Lower leg skin (tissue), 4 donors: ENCODE measurements at regions not wholly inside any gene's neighbourhood (a gene's known extent, or its start where the extent isn't known, plus 50 kb on each side); places are given as distances from the start of the nearest gene placed in this dataset.
"Not testable (repeated sequence)": the region's sequence is repeated elsewhere in the genome, so short reads cannot be mapped to it uniquely, and the experiment has no call there.

Experiments
- DNase-seq, 2 donors: peaks; one replicate each; pipeline ENCODE4 v3.0.0-alpha.2; 2019; ENCODE audit warnings: low spot score in 2 of 2
- H3K4me3 ChIP-seq: fragments of 200-600 bp; sonication (generic); 2 replicates; pipeline ENCODE4 v1.5.1; 2017; ENCODE audit warnings: mild to moderate bottlenecking, low read depth; ENCODE audit not compliant: poor library complexity, severe bottlenecking
- POLR2A ChIP-seq, 2 donors: fragments of 450-650 bp; IDR thresholded peaks; one replicate each; pipeline ENCODE4 v1.6.1; 2016 to 2017; ENCODE audit warnings: antibody characterized with exemption in 2 of 2, mild to moderate bottlenecking in 1 of 2, moderate library complexity in 1 of 2
- WGBS, 2 donors: methylation state at CpG; one replicate each; pipeline ENCODE4 v1.1.5; 2018; 5-methylcytosine and 5-hydroxymethylcytosine counted together
- intact Hi-C: fragments of 100-400 bp; cut with DNase I; formaldehyde crosslinking; loops from one replicate; pipeline ENCODE4 v1.15.0; 2023; ENCODE audit warnings: low total_unique reads
- TF ChIP-seq, protein P1 (sequence below), 3 donors: fragments of 450-650 bp; IDR thresholded peaks; one replicate each; pipeline ENCODE4 v1.5.1; 2016; ENCODE audit warnings: antibody characterized with exemption in 3 of 3, mild to moderate bottlenecking in 3 of 3, moderate library complexity in 2 of 3

DNA sequence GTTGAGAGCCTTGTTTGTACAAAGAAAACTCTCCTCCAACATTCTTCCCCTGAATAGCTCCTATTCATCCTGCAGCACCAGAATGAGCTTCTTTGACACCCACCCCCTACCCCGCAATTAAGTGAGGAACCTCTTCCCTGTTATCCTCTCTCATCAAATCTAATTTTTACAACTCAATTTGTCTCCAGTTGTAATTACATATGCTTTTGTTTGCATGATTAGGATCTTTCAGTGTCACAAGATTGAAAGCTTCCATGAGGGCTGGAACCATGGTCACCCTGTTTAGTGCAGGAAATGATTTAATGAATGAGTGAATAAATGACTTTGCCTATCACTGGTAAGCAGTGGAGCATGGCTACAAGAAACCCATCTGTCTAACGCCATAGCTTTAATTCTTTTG is 334.6 kb upstream of the KLHL29 start:
- no peak for DNase-seq
- intact Hi-C loops = no loop called here
- no peak for TF ChIP-seq POLR2A (IDR thresholded peaks at IDR 0.05)
- WGBS, 2 donors = 79 to 82% methylated on average over 2 of the region's 2 CpGs
- no peak overlapping the region for H3K4me3 ChIP-seq

DNA sequence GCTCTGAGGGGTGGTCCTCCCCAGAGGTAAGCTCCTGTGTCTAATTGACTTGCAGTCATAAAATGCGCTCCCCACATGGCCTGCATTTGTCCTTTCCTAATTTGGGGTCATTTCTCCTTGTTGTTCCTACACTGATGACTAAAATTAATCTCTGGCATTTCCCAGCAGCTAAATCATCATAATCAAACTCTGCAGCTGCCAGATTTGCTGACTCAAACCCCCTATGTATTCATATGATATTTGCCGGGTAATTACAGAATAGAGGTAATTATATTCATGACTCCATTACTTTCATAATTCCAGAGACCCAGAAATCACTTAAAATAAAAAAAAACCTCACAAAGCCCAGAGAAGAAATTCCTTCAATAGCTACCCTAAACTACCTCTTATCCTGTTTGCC is 331.4 kb upstream of the KLHL29 start:
- TF ChIP-seq, protein P1, sequence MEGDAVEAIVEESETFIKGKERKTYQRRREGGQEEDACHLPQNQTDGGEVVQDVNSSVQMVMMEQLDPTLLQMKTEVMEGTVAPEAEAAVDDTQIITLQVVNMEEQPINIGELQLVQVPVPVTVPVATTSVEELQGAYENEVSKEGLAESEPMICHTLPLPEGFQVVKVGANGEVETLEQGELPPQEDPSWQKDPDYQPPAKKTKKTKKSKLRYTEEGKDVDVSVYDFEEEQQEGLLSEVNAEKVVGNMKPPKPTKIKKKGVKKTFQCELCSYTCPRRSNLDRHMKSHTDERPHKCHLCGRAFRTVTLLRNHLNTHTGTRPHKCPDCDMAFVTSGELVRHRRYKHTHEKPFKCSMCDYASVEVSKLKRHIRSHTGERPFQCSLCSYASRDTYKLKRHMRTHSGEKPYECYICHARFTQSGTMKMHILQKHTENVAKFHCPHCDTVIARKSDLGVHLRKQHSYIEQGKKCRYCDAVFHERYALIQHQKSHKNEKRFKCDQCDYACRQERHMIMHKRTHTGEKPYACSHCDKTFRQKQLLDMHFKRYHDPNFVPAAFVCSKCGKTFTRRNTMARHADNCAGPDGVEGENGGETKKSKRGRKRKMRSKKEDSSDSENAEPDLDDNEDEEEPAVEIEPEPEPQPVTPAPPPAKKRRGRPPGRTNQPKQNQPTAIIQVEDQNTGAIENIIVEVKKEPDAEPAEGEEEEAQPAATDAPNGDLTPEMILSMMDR (IDR thresholded peaks at IDR 0.05) = no peak
- TF ChIP-seq POLR2A (IDR thresholded peaks at IDR 0.05) = no peak
- intact Hi-C loops = no loop called here
- no peak for DNase-seq
- 54 to 57% methylated on average over 2 of the region's 2 CpGs for WGBS, 2 donors
- H3K4me3 ChIP-seq = no peak overlapping the region

DNA sequence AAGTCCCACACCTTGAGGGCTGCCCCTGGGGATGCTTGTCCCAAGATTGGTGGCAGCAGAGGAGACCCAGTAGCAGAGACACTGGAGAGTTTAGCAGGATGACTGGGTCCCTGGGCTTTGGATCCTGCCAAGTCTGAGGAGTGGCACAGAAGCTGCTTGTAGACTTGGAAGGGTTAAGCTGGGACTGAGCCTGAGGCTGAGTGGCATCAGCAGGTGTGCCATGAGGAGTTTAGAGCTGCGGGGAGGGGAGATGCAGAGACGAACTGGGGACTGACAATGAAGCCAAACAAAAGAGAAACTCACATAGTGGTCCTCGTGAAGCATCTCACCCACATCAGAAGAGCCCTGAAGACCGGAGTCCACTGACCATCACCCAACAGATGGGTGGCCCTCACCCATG is 329.7 kb upstream of the KLHL29 start:
- H3K4me3 ChIP-seq = no peak overlapping the region
- DNase-seq = no peak
- intact Hi-C loops = no loop called here
- TF ChIP-seq POLR2A (IDR thresholded peaks at IDR 0.05) = no peak
- TF ChIP-seq, protein P1 (IDR thresholded peaks at IDR 0.05) = no peak
- WGBS, 2 donors = 64 to 65% methylated on average over 4 of the region's 4 CpGs

DNA sequence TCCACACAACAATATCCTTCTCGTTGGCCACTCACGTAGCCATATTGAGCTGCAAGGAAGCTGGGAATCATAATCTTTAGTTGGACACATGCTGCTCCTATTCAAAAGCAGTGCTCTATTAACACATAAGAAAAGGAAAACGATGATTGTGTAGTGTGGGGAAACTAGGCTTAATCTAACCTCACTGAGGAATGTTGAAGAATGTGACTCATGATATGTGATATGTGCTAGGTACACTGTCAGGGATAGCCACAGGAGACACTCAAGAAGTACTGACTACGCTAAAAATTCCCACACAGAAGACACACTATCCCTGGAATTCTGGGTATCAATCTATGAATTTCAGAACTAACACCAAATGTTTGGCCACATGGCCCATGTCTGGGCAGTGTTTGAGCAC is 328.1 kb upstream of the KLHL29 start:
- WGBS, 2 donors = 74 to 84% methylated on average over 4 of the region's 4 CpGs
- H3K4me3 ChIP-seq, intact Hi-C loops, DNase-seq: not testable (repeated sequence)

DNA sequence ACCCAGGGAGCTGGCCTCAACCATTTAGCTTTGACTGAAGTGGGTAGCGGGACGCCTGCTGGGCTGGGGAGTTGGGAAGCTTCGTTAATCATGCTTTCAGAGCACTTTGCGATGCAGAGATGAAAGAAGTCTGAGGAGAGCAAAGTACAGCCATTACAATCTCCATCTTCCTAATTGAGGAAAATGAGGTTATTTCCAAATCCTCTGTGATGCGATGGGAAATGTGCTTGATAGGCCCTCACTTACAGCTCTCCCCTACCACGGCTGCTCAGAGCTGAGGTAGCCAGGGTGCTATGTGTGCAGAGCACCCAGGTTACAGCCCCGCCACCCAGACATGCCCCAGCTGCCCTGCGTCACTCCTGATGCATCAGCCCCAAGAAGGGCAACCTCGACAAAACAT is 326.5 kb upstream of the KLHL29 start:
- no peak overlapping the region for H3K4me3 ChIP-seq
- no peak for DNase-seq
- intact Hi-C loops = no loop called here
- 88% methylated on average over 9 of the region's 9 CpGs for WGBS, 2 donors
- TF ChIP-seq, protein P1 (IDR thresholded peaks at IDR 0.05) = no peak
- TF ChIP-seq POLR2A (IDR thresholded peaks at IDR 0.05) = no peak

DNA sequence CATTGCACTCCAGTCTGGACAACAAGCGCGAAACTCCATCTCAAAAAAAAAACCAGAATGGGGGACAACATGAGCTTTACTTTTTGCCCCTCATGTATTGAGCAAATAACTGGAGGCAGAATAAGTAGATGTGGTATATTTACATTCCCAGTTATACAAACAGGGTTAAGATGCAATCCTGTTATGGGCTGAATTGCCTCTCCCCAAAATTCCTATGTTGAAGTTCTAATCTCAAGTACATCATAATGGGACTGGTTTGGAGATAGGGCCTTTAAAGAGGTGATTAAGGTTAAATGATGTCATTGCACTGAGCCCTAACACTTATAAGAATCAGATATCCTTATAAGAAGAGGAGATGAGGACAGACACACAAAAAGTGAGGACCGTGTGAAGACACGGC is 319.8 kb upstream of the KLHL29 start:
- 93 to 97% methylated on average over 4 of the region's 4 CpGs for WGBS, 2 donors
- intact Hi-C loops = no loop called here
- TF ChIP-seq, protein P1 (IDR thresholded peaks at IDR 0.05) = no peak
- no peak for TF ChIP-seq POLR2A (IDR thresholded peaks at IDR 0.05)
- H3K4me3 ChIP-seq = no peak overlapping the region
- no peak for DNase-seq

DNA sequence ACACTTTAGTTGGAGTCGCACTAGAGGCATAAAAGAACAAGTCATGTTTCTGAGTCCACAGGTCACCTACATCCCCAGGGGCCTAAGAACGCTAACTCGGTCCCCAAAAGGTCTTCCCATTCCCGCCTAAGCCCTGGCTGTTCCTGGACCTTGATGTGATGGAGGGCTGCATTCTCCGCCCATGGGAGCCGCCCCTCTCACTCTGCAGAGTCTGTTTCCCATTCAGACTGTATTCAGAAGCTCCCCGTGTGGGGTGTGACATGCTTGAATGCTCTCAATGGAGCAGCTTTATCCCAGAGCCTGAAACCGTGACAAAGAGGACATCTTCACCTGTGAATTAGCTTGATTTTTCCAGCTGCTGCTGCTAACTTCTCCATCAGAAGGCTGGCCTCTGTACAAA is 319.0 kb upstream of the KLHL29 start:
- DNase-seq = no peak
- intact Hi-C loops = no loop called here
- WGBS, 2 donors = 78 to 87% methylated on average over 8 of the region's 8 CpGs
- no peak for TF ChIP-seq POLR2A (IDR thresholded peaks at IDR 0.05)
- TF ChIP-seq, protein P1 (IDR thresholded peaks at IDR 0.05) = no peak
- no peak overlapping the region for H3K4me3 ChIP-seq
